Bronchial epithelial cell (primary cell): ENCODE measurements at regions not wholly inside any gene's neighbourhood (a gene's known extent, or its start where the extent isn't known, plus 50 kb on each side); places are given as distances from the start of the nearest gene placed in this dataset.

Source experiments
- DNase-seq: peaks from one replicate; pipeline ENCODE4 v3.0.0-alpha.2; 2010; ENCODE audit warnings: low read depth
- FAIRE-seq: peaks from 2 replicates; lab custom pipeline; 2011; peaks lifted over from hg19 to GRCh38; lab: Jason Lieb, UNC
- H3K27me3 ChIP-seq: 2 replicates; pipeline ENCODE4 v1.5.1; 2011; ENCODE audit warnings: low read length; ENCODE audit not compliant: control insufficient read depth, insufficient read depth
- H3K36me3 ChIP-seq: 2 replicates; pipeline ENCODE4 v1.5.1; 2011; ENCODE audit warnings: low read length; ENCODE audit not compliant: control insufficient read depth, insufficient read depth
- H3K4me3 ChIP-seq: 2 replicates; pipeline ENCODE4 v1.5.1; 2011; ENCODE audit warnings: mild to moderate bottlenecking, low read depth, low read length, control low read depth
- TF ChIP-seq, protein P1 (sequence below): IDR thresholded peaks from 2 replicates; pipeline ENCODE4 v1.5.1; 2011; ENCODE audit warnings: mild to moderate bottlenecking, moderate library complexity, low read length, control low read depth, inconsistent platforms; ENCODE audit not compliant: insufficient read depth, severe bottlenecking

DNA sequence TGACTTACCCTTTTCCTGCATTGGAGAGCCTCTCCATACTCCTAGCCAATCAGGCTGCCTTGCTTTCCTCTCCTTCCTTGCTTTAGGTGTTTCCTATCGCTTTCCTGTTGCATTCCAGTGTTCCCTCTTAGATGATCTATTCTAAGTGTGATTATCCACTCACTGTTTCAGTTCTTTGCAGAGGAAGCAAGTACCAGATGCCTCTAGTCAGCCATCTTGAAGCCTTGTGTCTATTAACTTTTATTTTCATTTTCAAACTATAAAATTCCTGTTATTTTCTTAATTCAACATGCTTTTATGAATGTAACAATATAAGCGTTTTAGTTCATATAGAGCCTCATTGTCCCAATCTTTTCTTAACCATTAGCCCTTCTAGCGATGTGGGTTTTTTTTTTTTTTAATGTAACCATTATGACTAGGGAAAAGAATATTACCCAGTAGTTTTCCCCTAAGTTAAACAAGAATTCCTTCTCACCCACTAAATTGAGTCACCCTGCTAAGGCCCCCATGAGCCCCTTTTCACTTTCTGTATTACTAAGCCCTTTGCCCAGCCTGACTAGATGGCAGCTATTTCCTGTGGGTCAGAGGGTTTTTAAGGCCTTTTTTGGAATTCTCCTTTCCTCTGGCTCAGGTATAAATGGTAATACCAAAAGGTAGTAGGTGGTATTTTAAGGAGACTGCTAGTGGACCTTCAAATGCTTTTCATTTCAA, 229.4 kb upstream of the CTNNB1 start:
- TF ChIP-seq, protein P1, sequence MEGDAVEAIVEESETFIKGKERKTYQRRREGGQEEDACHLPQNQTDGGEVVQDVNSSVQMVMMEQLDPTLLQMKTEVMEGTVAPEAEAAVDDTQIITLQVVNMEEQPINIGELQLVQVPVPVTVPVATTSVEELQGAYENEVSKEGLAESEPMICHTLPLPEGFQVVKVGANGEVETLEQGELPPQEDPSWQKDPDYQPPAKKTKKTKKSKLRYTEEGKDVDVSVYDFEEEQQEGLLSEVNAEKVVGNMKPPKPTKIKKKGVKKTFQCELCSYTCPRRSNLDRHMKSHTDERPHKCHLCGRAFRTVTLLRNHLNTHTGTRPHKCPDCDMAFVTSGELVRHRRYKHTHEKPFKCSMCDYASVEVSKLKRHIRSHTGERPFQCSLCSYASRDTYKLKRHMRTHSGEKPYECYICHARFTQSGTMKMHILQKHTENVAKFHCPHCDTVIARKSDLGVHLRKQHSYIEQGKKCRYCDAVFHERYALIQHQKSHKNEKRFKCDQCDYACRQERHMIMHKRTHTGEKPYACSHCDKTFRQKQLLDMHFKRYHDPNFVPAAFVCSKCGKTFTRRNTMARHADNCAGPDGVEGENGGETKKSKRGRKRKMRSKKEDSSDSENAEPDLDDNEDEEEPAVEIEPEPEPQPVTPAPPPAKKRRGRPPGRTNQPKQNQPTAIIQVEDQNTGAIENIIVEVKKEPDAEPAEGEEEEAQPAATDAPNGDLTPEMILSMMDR = no peak
- Histone ChIP-seq H3K4me3 (no peak overlapping the region), H3K36me3 (no peaks in the 10 kb centered on the region), H3K27me3 (no peaks in the 10 kb centered on the region)
- no peak for FAIRE-seq
- no peak for DNase-seq

DNA sequence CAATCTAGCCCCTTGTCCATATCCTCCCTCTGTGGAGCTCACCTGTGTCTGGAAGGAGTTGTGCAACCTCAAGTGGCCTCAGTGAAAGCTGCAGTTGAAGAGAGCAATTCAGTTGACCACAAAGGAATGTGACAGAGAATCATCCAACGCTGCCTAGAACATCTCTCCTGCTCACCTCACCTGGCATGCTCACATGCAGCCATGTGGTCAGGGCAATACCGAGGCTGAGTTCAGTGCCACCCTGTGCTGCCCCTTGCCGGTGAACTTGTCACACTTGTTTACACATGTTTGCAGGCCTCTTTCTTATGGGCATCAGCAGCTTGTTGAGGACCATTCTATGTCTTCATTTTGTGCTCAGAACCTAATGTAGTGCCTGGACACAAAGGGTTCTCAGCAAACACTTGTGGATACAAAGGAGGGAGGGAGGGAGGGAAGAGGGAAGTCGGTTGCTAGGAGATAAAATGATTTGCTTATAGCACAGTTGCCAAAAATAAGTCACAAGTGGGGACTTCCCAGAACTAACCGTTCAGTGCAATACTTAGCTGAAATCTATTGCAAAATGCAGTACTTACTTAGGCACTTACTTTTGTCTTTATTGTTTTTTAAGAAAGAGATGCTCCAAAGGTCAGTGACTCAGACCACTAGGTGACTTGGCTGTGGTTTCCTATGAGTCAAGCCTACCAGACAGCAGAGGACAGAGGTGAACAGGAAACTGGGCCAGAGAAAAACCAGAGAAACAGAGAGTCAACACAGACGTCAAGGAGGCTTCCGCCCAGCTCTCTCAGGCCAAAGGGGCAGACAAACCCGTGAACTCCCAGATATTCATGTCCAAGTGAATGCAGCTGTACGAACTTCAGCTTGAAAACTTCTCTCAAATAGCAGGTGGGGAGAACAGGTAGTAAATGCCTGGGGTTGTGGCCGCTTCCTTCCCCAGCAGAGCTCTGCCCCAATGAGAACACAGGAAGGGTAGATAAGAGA, 227.8 kb upstream of the CTNNB1 start:
- TF ChIP-seq, protein P1 = peak; percentile 1
- Histone ChIP-seq H3K27me3 (no peaks in the 10 kb centered on the region), H3K4me3 (no peak overlapping the region), H3K36me3 (no peaks in the 10 kb centered on the region)
- FAIRE-seq = no peak
- DNase-seq = peak; percentile 98

DNA sequence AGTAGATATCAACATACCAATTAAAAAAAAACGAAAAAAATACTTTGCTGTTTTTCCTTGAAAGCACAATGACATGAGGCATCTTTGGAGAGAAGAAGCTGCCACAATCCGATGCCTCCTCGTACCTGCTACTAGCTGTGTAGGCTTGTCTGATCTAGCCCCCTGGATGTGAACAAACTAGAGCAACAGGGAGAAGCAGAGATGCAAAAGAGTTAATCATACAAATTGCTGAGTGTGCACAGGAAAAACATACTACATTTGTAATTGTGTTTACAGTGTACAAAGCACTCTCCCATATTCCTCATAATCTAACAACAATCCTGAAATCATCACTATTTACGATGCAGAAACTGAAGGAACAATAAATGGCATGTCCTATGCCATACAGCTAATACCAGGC, 227.0 kb upstream of the CTNNB1 start:
- Histone ChIP-seq H3K4me3 (no peak overlapping the region), H3K36me3 (no peaks in the 10 kb centered on the region), H3K27me3 (no peaks in the 10 kb centered on the region)
- FAIRE-seq (no peak), DNase-seq (peak; percentile 66)
- TF ChIP-seq, protein P1 = no peak

DNA sequence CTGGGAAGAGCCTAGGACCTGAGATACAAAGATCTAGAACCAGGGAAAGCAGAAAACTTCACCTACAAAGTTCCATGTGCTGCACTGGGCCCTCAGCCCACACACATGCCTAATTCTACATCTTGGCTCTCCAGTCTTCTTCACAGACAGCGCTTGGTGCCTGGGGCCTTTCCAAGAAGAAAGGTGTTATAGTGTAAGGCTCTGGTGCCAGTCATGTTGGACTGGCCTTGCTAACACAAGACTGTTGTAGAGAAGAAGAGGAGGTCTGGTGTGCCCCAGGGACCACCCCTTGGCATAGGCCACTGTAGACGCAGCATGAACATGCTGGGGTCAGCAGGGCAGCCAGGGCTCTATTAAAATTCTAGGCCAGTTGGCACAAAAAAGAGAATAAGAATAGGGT, 226.2 kb upstream of the CTNNB1 start:
- FAIRE-seq (no peak), DNase-seq (no peak)
- Histone ChIP-seq H3K27me3 (no peaks in the 10 kb centered on the region), H3K36me3 (no peaks in the 10 kb centered on the region), H3K4me3 (no peak overlapping the region)
- TF ChIP-seq, protein P1 = no peak

DNA sequence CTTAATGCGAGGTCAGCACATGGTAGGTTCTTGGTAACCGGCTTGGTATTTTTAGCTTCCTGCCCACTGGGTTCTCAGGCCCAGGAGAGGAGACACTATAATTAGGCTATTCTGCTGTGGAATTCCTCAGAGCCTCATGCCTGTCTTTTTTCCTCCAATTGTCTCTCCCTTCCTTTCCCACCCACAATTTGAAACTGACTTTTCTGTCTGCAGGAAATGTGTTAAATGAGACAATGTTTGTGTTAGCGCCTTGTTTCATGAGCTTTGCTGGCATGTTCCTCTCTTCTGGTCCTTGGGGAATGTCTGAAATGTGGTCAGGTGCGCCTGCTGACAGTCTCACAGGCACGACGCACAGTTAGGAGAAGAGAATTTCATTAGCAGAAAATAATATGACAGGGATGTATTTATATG, 223.6 kb upstream of the CTNNB1 start:
- Histone ChIP-seq H3K4me3 (no peak overlapping the region), H3K27me3 (no peaks in the 10 kb centered on the region), H3K36me3 (no peaks in the 10 kb centered on the region)
- FAIRE-seq (no peak), DNase-seq (no peak)
- TF ChIP-seq, protein P1 = no peak
